RPMI8226 (cell line): ENCODE measurements at regions not wholly inside any gene's neighbourhood (a gene's known extent, or its start where the extent isn't known, plus 50 kb on each side); places are given as distances from the start of the nearest gene placed in this dataset.
"Not testable (repeated sequence)": the region's sequence is repeated elsewhere in the genome, so short reads cannot be mapped to it uniquely, and the experiment has no call there.

Source experiments
- DNase-seq: peaks from one replicate; pipeline ENCODE4 v3.0.0-alpha.2; 2015

DNA sequence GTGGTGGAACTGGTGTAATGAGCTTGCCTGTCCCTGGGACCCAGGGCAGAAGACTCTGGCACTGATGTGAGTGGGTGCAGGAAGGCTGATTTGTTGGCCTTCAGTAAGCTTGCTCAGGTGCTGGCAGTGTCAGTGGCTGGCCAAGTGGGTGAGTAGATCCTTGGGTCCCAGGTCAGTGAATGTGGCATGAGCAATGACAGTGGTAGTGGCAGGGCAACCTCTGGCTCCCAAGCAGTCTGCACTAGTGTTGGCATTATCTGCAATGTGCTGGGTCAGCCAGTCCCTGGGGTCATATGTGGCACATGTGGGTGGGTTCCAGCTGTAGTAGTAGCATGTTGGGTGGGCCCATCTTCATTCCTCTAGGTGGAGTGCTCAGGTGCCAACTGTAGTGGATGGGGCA, 640.9 kb upstream of the GRM3 start:
- no peak for DNase-seq

DNA sequence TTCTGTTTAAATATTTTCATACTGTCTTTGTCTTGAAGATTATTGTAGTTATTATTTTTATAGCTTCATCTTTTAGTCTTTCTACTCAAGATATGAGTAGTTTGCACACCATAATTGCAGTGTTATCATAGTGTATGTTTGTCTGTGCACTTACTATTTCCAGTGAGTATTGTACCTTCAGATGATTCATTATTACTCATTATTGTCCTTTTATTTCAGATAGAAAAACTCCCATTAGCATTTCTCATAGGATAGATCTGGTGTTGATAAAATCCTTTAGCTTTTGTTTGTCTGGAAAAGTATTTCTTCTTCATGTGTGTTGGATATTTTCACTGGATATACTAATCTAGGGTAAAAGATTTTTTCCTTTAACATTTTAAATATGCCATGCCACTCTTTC, 646.2 kb upstream of the GRM3 start:
- DNase-seq, result no peak

DNA sequence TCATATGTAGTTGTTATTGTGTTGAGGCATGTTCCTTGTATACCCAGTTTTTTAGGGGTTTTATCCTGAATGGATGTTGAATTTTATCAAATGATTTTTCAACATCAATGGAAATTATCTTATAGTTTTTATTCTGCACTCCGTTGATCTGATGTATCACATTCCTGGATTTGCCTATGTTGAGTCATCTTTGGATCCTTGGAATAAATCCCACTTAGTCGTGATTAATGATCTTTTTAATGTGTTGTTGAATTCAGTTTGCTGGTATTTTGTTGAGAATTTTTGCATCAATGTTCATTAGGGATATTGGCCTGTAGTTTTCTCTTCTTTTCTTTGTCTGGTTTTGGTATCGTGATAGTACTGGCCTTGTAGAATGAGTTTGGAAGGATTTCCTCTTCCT, 648.6 kb upstream of the GRM3 start:
- DNase-seq, result no peak

DNA sequence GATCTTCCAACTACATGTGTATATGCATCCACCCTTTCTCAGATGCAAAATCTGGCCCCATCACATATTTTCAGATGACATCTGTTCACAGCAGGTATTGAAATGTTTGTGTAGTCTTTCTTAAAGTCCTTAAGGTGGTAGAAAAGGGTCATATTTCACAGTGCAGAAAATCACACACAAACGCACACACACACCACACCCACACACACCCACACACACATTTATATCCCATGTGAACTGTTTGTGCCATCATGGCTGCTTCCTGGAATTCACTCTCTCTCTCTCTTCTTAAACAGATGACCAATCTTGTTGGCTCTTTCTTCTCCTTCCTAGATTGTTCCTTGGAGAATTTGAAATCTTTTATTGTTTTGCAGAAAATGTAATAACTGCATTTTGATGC, 663.0 kb upstream of the GRM3 start:
- no peak for DNase-seq

DNA sequence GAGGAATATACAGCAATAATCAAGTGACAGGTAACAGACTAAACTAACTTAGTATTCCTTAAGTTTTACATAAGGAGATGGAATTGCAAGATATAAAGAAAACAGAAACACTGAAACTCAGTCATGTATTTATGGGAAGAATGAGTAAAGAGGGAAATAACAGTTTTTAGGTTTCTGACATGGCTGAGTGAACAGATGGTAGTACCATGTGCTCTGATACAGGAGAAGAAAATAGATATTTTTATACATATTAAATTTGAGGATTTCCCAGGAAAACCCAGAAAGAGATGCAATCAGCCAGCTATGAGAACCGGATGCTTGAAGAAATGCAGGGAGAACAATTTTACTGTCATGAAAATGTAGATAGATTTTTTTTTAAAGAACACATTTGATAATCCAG, 669.5 kb upstream of the GRM3 start:
- DNase-seq, result no peak

DNA sequence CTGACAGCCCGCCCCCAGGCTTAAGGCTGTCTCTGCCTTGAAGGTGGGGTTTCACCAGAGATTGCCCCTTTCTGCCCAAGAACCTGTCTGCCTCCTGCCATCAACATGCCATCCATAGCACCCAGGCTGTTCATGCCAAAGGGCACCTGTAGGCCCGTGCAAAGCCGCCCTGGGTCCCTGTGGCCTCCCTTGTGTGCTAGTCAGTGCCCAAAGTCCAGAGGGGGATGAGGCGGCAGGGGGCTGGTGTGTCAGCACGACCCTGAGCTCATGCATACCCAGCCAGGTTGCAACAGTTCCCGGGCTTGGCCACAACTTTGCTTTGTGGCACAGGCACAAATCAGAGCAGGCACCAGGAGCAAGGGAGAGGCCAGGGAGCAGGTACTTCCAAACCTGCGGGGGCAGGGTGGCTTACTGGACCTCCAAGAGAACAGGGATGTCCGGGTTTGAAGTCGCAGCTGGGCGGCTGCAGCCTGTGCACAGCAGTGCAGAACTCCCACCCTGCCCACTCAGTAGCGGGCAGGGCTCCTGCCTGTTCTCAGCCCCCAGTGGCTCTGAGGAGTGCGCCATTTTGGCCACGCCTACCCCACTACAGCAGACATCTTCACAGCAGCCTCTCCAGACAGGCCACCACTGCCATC, 671.1 kb upstream of the GRM3 start:
- no peak for DNase-seq

DNA sequence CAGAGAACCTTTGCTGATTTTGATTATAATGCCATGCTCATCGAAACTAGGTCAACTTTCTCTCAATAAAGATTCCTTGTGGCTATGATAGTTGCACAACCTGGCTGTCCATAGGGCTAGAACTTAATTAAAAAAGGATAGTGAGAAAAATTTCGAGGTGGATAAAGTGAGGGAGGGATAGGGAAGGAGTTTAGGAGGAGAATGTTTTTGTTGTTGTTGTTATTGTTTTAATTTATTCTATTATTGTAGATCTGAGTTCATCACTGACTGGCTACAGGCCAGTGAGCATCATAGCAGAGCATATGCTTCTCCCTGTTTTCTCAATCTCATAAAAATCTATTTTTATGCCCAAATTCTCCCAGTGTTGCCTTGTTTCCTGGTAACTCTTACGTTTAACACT, 688.7 kb upstream of the GRM3 start:
- no peak for DNase-seq

DNA sequence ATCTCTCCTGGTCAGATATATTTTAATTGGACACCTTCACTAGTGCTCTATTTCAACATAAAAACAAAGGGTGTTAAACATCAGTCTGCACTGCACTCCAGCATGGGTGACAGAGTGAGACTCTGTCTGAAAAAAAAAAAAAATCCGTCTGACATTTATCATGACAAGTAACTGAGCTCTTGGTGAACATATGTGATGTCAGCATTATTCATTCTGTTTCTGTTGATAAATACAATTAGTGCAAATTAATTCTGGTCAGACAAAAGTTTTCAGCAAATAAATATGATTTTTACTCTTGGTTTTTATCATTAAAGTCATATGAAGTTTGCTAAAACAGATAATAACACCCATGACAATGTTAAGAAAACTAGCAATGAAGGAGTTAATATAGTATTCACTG, 692.8 kb upstream of the GRM3 start:
- DNase-seq, result no peak

DNA sequence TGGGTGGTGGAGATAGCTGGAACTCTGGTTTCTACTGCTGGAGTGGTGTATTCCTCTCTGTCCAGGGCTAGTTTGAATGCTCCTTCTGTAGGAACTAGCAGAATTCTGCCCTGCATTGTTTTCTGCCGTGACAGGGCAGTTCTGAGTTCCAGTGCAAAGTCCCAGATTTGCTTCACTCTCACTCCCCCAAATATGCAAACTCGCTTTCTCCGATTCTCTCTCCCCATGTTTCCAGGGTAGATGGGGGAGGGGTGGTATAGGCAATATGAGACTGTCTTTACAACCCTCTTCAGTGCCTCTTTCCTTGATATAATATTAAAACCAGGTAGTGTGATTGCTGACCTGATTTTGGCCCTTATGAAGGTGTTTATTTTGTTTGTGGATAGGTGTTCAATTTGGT, 693.3 kb upstream of the GRM3 start:
- no peak for DNase-seq

DNA sequence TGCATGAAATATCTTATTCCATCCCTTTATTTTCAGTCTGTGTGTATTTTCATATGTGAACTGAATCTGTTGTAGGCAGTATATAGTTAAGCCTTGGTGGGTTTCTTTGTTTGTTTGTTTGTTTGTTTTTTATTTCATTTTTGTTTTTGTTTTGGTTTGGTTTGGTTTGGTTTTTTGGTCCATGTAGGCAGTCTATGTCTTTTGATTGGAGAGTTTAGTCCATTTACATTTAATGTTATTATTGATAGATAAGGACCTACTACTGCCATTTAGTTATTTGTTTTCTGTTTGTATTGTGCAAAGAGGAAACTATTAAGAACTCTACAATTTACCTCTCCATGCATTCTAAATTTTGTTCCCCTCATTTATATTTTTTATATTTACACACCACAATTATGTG, 695.9 kb upstream of the GRM3 start:
- no peak for DNase-seq

DNA sequence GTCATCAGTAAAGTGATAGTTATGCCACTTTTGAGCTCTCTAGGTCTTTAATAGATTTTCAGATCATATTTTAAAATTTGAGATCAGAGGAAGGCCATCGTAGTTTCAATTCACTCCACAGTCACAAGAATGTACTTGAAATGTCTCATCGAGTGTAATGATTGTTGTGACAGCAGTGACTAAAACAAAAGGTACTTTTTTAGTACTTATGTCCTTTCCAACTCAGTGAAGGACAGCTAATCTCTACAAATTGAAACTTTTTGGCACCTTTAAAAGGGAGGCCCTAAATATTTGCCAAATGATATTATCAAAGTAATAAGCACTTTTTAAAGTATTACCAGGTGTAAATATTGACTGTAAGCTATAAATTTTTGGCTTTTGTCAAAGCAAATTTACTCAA, 702.9 kb upstream of the GRM3 start:
- no peak for DNase-seq

DNA sequence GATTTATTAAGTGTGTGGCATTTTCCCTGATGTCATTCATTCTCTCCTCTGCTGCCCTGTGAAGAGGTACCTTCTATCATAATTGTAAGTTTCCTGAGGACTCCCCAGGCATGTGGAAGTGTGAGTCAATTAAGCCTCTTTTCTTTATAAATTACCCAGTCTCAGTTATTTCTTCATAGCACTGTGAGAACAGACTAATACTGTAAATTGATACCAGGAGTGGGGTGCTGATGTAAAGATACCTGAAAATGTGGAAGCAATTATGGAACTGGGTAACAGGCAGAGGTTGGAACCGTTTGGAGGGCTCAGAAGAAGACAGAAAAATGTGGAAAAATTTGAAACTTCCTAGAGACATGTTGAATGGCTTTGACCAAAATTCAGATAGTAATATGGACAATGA, 711.8 kb upstream of the GRM3 start:
- no peak for DNase-seq

DNA sequence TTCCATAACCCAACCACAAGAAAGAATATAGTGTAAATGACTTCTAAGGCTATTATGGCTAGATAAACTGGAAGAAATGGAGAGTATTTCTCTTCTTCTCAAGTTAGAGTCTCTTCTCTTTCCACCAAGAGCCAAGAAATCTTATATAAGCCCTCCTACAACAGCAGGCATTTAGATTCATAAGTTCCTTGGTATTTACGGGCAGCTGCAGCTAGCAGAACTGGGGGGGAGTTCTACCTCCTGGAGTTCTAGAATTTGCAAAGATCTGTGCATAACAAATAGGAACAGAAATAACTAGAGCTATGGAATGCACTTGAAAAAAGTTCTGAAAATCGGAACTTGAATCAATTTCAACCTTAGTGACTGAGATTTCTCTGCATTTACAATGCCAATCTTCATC, 715.2 kb upstream of the GRM3 start:
- DNase-seq, result no peak

DNA sequence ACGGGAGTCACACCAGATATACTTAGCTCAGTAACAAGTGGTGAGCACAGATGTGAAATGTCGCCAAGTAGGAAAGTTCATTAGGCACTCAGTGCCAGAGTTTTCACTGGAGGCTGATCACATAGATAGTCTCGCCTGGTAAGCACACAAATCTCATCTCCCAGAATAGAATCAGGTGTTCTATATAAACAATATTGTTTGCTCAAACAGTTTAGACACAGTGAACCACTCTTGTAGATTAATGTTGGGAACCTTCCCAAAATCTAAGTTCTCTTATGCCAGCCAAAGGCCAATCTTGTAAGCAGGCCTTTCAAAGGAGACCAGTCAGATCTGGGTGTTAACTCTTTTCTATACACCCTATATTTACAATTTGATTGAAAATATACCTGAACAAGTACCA, 716.5 kb upstream of the GRM3 start:
- no peak for DNase-seq

DNA sequence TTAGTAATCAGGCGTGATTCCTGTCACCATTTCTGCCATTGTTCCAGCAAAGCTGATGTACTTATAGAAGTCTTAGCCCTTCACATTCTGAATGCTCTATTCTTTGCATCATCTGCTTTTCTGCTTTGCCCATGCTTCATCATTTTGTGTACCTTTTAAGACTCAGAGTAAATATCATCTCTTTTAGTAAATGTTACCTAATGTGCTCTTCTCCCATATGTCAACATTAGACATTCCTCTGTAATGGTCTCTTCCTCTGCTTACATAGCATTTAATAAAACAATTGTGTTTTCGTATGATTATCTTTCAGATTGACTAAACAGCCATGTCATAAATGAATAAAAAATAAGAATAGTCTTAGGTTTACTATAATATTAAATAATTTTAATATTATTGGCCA, 719.6 kb upstream of the GRM3 start:
- no peak for DNase-seq

DNA sequence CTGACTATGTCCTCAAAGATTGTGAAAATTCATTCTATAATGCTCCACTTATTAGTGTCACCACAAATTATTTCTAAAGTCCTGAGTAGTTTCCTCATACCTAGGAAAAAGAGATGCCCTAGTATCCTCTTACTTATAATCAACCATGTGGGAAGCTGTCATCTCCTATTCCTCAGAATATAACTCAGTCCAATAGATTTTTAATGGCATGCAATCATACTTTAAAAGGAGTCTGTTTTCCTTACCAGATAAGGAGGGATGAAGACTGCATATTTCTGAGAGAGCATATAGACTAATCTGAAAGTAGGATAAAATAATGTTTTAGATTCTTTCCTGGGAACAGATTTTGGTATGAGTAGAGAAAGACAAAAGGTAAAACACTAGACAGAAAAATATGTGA, 727.7 kb upstream of the GRM3 start:
- DNase-seq, result no peak

DNA sequence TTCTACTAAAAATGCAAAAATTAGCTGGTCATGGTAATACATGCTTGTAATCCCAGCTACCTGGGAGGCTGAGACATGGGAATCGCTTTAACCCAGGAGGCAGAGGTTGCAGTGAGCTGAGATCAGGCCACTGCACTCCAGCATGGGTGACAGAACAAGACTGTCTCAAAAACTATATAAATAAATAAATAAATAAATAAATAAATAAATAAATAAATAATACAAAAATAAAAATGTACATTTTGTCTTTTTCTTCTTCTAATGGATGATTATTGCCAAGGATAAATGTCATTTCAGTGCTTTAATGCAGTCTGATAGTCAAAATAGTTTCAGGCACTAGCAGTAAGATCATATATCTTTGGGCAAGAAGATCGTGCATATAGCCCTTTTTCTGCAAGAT, 727.6 kb upstream of the SEMA3D start:
- DNase-seq, result no peak

DNA sequence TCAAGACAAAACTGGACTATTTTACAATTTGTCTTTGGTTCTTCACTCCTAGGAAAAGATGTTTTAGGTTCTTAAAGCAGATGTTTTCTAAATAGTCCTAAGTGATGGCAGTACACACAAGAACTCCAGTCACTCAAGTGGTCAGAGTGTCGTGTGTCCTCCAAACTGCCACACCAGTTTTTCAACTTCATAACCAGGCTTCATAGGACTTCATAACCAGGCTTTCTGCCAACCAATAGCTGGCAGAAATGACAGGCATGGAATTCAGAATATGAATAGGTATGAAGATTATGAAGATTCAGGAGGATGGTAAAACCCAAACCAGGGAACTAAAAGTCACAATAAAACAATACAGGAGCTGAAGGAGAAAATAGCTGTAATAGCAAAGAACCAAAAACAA, 721.2 kb upstream of the SEMA3D start:
- no peak for DNase-seq

DNA sequence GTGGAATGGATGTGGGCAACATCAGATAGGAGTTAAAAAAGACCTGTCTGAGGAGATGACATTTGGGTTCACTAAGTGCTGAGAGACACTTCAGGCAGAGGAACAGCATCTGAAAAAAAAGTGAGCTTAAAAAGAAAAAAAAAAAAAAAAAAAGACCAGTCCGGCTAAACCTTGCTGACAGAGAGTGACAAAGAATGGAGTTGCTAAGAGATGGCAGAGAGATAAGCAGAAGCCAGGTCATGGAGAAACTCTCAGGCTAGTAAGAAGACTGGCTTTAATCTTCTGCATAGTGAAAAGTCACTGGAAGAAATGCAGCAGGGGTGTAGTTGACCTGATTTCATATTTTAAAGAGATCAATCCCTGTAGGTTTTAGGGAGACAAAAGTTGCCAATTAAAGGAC, 711.1 kb upstream of the SEMA3D start:
- DNase-seq, result no peak

DNA sequence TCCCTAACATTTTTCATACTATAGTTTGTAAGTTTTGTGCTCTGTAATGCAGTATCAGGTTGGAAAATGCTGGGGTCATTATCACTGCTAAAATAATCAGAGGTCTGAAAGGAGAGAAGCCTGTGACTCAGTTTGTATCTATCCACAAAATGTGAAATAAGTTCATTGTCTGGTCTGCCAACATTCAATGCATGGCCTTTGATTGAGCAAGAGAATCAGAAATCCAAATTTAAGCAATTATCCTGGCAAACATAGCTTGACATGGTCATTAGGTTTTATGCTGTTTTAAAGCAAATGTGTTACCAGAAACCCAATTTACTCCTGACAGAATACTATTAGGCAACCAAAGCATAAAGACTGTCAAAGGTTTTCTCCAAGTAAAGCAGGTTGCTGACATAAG, 709.7 kb upstream of the SEMA3D start:
- no peak for DNase-seq

DNA sequence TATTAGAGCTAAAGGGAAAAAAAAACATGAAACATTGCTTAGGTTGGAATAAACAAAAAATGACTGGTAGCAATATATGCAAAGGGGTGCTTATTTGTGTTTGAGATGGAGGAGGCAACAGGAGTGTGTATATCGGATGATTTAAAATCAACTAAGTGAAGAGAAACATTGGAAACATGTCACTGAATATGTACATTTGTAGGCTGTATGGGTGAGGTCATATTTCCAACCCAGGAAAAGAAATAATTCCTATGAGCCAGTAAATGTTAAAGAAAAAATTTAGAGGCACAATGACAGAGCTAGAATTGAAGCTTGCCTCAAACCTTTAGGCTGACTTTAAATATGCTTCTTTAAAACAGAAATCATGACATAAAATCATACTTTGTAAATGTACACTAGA, 709.0 kb upstream of the SEMA3D start:
- DNase-seq, result no peak

DNA sequence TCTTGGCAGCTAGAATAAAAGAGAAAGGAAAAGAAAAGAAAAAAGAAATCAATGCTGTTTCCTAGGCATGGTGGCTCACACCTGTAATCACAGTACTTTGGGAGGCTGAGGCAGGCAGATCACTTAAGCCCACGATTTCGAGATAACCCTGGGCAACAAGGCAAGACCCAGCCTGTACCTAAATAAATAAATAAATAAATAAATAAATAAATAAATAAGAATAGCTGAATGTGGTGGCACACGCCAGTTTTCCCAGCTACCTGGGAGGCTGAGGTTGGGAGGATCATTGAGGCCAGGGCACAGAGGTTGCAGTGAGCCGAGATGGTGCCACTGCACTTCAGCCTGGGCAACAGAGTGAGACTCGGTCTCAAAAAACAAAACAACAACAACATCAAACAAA, 705.0 kb upstream of the SEMA3D start:
- not testable (repeated sequence) for DNase-seq

DNA sequence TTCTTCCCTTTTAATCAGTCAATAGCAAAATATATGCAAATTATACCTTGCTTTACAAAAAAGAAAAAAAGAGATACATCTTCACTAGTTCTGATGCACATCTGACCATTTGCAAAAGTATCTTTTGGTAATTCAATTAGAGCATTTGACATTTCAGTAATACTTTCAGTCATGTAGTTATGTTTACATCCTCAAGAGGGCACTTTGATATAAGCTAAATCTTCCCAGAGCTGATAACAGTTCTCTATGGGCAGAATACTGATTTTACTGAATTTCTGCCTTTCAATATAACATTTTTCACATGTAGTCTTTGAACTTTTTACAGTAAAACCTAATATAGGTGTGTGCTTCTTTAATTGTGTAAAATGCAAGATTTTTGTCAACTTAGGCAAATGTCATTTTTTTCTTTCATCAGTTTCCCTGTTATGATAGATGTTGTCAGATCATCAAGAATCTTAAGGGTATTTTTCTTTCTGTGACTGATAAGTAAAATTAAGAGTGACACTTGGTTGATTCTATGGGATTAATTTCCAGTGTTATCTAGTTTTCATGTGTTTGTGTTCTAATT, 703.5 kb upstream of the SEMA3D start:
- peak; percentile 40 for DNase-seq

DNA sequence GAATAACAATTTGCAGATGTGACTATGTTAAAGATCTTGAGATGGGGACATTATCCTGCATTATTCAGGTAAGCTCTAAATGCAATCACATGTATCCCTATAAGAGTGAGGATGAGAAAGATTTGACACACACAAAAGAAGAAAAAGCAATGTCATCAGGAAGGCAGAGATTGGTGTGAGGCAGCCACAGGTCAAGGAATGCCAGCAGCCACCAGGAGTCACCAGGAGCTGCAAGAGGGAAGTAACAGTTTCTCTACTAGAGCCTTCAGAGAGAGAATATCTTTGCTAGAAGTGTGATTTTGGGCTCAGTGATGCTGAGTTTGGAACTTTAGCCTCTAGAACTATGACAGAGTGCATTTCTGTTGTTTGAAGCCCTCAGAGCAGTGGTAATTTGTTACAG, 700.3 kb upstream of the SEMA3D start:
- no peak for DNase-seq

DNA sequence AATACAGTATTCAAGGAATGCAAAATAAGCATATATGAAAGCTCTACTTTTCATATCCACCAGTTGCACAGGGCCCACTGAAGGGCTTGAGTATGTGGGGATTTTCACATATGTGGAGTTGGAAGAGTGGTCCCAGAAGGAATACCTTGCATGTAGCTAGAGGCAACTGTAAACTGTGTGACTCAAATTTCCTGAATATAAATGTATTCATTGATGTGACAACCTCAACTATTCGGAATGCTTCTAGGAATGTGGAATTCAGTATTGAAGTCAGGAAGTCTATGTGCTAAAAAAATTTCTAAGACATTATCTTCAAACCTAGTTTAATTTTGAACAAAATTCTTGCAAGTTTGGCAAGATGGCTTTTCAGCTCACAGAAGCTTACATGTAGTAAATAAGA, 695.5 kb upstream of the SEMA3D start:
- DNase-seq, result no peak

DNA sequence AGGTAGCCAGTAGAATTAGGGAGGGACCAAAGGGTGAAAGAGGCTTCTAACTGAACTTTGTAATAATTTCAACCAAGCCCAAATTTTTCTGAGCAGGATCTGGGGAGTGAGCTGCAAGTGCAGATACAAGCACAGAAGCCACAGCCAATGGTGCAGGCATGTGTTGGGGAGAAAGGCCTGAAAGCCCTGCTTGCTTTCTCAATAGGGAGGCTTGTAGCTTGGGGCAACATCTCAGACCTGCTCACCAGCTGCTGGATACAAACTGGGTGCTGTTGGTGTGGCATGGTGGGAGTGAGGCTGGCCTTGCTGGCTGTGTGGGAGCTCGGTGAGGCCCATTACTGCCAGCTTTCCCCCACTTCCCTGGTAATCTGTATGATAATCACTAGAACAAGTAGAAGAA, 688.5 kb upstream of the SEMA3D start:
- no peak for DNase-seq
